Putamen (tissue), 1 donor: ENCODE measurements at regions not wholly inside any gene's neighbourhood (a gene's known extent, or its start where the extent isn't known, plus 50 kb on each side); places are given as distances from the start of the nearest gene placed in this dataset.
"Not testable (repeated sequence)": the region's sequence is repeated elsewhere in the genome, so short reads cannot be mapped to it uniquely, and the experiment has no call there.

ENCODE experiments used
- DNase-seq: peaks from one replicate; pipeline ENCODE4 v3.0.0-alpha.2; 2016; ENCODE audit warnings: low spot score

- DNase-seq, result no peak
Measured at GRCh38 chr13:34696741-34697140, 245.3 kb upstream of the NBEA start.

- DNase-seq, result no peak
Measured at GRCh38 chr13:34698945-34699344, 243.1 kb upstream of the NBEA start.

- DNase-seq, result no peak
Measured at GRCh38 chr13:34700155-34700554, 241.9 kb upstream of the NBEA start.

- DNase-seq, result no peak
Measured at GRCh38 chr13:34701919-34702318, 240.2 kb upstream of the NBEA start.

- no peak for DNase-seq
Measured at GRCh38 chr13:34708566-34709313, 233.3 kb upstream of the NBEA start.

- DNase-seq, result peak; percentile 20
Measured at GRCh38 chr13:34719060-34719875, 222.8 kb upstream of the NBEA start.

- no peak for DNase-seq
Measured at GRCh38 chr13:34720618-34721017, 221.5 kb upstream of the NBEA start.

- no peak for DNase-seq
Measured at GRCh38 chr13:34721631-34722595, 220.2 kb upstream of the NBEA start.

- DNase-seq, result no peak
Measured at GRCh38 chr13:34722922-34723321, 219.1 kb upstream of the NBEA start.

GRCh38 chr13:34730961-34731360, 211.1 kb upstream of the NBEA start:
- DNase-seq, result no peak

GRCh38 chr13:34731486-34731885, 210.6 kb upstream of the NBEA start:
- DNase-seq, result no peak

- no peak for DNase-seq
Measured at GRCh38 chr13:34733721-34734120, 208.3 kb upstream of the NBEA start.

GRCh38 chr13:34734932-34735331, 207.1 kb upstream of the NBEA start:
- no peak for DNase-seq

- DNase-seq, result no peak
Measured at GRCh38 chr13:34738254-34738992, 203.6 kb upstream of the NBEA start.

- not testable (repeated sequence) for DNase-seq
Measured at GRCh38 chr13:34747056-34747455, 195.0 kb upstream of the NBEA start.

- DNase-seq, result no peak
Measured at GRCh38 chr13:34747507-34747906, 194.6 kb upstream of the NBEA start.

- peak; percentile 7 for DNase-seq
Measured at GRCh38 chr13:34748073-34748472, 194.0 kb upstream of the NBEA start.

GRCh38 chr13:34748596-34748995, 193.5 kb upstream of the NBEA start:
- DNase-seq, result no peak

GRCh38 chr13:34749046-34749445, 193.0 kb upstream of the NBEA start:
- no peak for DNase-seq

- no peak for DNase-seq
Measured at GRCh38 chr13:34750078-34750931, 191.8 kb upstream of the NBEA start.

- no peak for DNase-seq
Measured at GRCh38 chr13:34751044-34751443, 191.0 kb upstream of the NBEA start.
